HT1080 (cell line): ENCODE measurements at regions not wholly inside any gene's neighbourhood (a gene's known extent, or its start where the extent isn't known, plus 50 kb on each side); places are given as distances from the start of the nearest gene placed in this dataset.
A peak's percentile ranks its signal among the peaks of the same experiment; 100 is the strongest.

Source experiments
- DNase-seq: peaks from one replicate; pipeline ENCODE4 v3.0.0-alpha.2; 2015; ENCODE audit warnings: low read depth

- DNase-seq, result no peak
Measured at GRCh38 chr2:22301228-22301627, 1083.8 kb upstream of the KLHL29 start.

GRCh38 chr2:22326250-22326649 is 1058.7 kb upstream of the KLHL29 start:
- DNase-seq, result no peak

GRCh38 chr2:22329211-22330154 is 1055.5 kb upstream of the KLHL29 start:
- no peak for DNase-seq

GRCh38 chr2:22336414-22336813 is 1048.6 kb upstream of the KLHL29 start:
- no peak for DNase-seq

GRCh38 chr2:22340716-22341115 is 1044.3 kb upstream of the KLHL29 start:
- DNase-seq, result no peak

- DNase-seq, result no peak
Measured at GRCh38 chr2:22347306-22347705, 1037.7 kb upstream of the KLHL29 start.

- DNase-seq, result no peak
Measured at GRCh38 chr2:22350621-22351020, 1034.4 kb upstream of the KLHL29 start.

- DNase-seq, result peak; percentile 32
Measured at GRCh38 chr2:22355816-22356433, 1029.1 kb upstream of the KLHL29 start.

- no peak for DNase-seq
Measured at GRCh38 chr2:22359071-22359672, 1025.8 kb upstream of the KLHL29 start.

GRCh38 chr2:22360735-22361374 is 1024.1 kb upstream of the KLHL29 start:
- DNase-seq, result peak; percentile 10

- no peak for DNase-seq
Measured at GRCh38 chr2:22361571-22361970, 1023.4 kb upstream of the KLHL29 start.

- DNase-seq, result peak; percentile 21
Measured at GRCh38 chr2:22375096-22375495, 1009.9 kb upstream of the KLHL29 start.

GRCh38 chr2:22377268-22377667 is 1007.7 kb upstream of the KLHL29 start:
- no peak for DNase-seq

- DNase-seq, result no peak
Measured at GRCh38 chr2:22382479-22383169, 1002.4 kb upstream of the KLHL29 start.

GRCh38 chr2:22397847-22398246 is 987.1 kb upstream of the KLHL29 start:
- no peak for DNase-seq

- DNase-seq, result no peak
Measured at GRCh38 chr2:22403748-22404147, 981.2 kb upstream of the KLHL29 start.

- DNase-seq, result no peak
Measured at GRCh38 chr2:22406625-22407024, 978.4 kb upstream of the KLHL29 start.

GRCh38 chr2:22420076-22420475 is 964.9 kb upstream of the KLHL29 start:
- DNase-seq, result no peak

- no peak for DNase-seq
Measured at GRCh38 chr2:22442051-22442450, 942.9 kb upstream of the KLHL29 start.

- DNase-seq, result no peak
Measured at GRCh38 chr2:22444281-22444680, 940.7 kb upstream of the KLHL29 start.

GRCh38 chr2:22449696-22450095 is 935.3 kb upstream of the KLHL29 start:
- no peak for DNase-seq
